ELF-1 (cell line): ENCODE measurements at regions not wholly inside any gene's neighbourhood (a gene's known extent, or its start where the extent isn't known, plus 50 kb on each side); places are given as distances from the start of the nearest gene placed in this dataset.

ENCODE experiments used
- DNase-seq: peaks from one replicate; pipeline ENCODE4 v3.0.0-alpha.2; 2016; ENCODE audit warnings: low read depth, low spot score

DNA sequence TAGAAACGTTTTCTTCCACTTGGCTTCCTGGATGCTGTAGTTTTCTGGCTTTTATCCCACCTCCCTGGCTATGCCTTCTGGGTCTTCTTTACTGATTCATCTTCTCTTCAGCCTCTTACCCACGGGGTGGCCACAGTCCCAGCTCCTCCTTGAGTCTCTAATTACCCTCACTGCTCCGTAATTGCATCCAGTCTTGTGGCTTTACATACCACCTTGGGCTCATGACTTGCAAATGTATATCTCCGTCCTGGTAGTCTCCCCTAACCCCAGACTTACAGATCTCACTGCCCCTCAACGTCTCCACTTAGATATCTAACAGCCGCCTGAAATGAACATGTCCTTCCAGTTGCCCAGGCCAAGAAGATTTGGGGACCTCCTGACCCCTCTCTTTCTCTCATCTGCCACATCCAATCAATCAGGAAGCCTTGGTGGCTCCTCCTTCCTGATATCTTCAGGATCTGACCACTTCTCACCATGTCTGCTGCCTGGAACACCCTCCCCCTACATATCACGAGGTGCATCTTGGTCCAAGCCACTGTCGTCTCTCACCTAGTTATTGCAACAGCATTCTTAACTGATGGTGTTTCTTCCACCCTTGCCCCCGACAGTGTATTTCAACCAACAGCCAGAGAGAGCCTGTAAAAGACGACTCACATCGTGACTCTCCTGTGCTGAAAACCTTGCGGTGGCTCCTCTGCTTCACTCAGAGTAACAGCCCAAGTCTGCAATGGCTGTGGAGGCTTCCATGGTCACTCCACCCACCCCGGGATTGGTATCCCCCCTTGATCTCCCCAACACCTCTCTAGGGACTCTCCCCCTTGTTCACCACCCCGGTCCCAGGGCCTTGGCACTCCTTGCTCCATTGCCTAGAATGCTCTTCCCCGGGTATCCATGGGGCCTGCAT, 219.0 kb upstream of the POU3F1 start:
- DNase-seq = no peak

DNA sequence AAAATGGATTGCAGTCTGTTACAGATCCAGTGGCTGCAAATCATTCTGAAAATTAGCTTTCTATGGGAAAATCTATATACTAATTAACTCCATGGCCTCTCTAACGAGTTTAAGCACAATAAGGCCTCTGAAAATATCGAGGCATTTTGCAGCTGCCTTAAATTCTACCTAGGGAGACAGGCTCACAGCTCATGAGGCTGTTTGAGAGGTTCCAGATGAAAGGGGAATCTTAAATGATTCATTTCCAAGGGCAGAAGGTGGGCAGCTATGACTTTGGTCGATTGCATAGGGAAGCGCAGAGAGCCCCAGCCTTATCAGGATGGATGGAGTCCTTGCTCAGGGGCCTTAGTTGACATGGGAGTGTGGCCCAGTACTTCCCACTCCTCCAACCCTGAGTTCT, 216.8 kb upstream of the POU3F1 start:
- DNase-seq = no peak

DNA sequence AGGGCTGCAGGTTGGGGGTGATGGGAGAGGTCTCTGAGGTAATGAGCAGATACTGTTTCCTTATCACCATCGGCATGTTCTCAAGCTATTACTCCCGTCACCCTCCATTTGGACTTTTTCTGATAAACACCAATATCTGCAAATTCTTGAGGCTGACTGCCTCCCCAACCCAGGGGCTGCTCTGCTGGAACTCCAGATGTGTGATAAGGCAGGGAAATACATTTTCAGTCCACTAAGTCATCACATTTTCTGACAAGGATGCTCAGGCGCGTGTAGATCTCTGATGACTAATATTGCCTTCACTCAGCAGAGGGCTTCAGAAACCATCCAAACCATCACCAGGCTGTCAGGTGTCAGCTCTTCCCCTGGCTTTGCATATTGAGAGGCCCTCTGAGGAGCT, 215.0 kb upstream of the POU3F1 start:
- DNase-seq = no peak

- DNase-seq = no peak
Observed at GRCh38 chr1:38258085-38258627, 211.6 kb upstream of the POU3F1 start.

DNA sequence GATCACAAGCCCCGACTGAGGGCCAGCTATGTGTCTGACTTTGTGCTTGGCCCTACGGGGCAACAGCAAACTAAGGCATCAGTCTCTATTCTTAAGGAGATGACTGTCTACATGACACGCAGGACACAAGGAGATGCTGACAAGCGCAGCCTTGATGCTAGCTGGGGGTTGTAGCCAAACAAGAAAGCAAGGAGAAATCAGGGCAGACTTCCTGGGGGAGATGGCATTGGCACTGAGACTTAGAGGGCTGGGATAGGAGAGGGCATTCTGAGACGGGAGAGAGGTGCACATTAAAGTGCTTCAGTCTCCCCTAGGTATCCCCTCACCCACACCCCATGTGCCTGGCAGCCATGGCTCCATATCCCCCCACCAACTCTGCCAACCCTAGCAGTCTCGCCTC, 210.8 kb upstream of the POU3F1 start:
- DNase-seq = no peak

- DNase-seq = no peak
Observed at GRCh38 chr1:38256072-38256471, 209.5 kb upstream of the POU3F1 start.

- DNase-seq = no peak
Observed at GRCh38 chr1:38253314-38253713, 206.7 kb upstream of the POU3F1 start.

DNA sequence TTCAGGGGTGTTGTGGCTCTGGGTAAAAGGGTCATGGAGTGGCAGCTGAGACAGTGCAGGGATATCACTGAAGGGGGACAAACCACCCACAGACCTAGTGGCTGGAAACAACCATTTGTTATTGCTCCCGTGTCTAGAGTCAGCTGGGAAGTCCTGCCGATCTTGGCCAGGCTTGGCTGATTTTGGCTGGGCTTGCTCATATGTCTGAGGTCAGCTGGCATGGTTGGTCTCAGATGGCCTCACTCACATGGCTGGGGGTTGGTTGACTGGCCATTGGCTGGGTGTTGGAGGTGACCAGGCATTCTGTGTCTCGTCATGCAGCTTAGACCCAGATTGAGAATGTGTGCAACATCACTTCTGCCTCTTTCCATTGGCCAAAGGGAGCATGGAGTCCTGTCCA, 203.8 kb upstream of the POU3F1 start:
- DNase-seq = no peak

DNA sequence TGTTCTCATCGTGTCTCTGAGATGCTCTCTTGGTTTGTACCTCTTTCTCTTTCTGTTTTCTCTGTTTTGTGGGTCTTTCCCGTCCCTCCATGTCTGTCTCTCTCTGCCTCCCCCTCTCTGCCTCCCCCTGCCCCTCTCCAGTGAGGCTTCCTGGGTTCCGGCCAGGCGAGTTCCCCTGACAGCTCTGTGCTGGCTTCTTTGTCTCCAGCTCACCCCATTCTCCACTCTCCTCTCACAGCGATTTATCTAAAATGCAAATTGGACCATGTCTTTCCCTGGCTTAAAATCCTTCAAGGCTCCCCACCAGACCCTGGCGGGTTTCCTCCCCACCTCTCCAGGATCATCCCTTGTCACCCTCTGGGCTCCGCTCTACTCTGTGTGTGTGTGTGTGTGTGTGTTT, 202.4 kb upstream of the POU3F1 start:
- no peak for DNase-seq

DNA sequence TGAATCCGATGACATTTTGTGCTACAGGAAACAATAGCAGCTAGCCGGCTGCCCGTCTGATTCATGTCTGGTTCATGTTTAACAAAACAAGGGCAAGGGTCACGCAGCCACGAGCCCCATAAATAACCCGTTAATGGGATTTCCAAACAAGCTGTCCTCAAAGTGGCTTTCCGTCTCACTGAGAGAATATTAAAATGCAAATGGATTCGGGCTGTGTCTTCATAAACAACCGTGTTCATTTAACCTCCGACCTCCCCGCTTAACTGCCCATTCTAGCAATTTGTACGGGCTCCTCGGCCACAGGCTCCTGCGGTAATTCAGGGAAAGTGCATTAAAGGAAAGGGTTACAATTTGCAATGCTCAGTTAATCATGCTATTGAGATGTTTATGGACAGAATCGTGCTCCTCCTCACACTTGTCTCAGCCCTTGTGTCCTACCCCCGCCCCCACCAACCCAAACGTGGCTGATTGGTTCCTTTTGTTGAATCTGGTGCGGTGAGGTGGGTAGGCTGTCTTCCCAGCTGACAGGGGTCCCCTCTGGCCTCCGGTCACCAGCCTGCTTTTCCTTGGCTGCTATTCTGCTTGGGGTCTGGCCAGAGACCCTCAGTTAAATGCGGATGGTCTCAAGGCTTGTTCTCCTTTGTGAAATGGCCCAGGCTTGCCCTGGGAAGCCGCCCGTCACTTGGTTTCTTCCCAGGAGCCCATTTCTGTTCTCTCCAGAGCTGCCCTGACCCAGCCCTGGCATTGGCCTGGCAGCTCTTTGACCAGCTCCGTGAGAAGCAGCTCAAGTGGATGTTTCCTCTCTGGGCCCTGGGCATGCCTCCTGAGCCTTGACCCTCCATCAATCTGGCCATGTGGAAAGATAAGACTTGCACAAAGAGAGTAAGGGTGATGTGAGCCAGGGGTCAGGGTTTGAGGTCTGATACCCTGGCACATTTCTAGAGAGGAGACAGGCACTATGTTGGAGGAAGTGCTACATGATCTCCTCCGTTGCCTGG, 200.7 kb upstream of the POU3F1 start:
- DNase-seq = no peak

GRCh38 chr1:38244218-38244845, 197.7 kb upstream of the POU3F1 start:
- peak; percentile 51 for DNase-seq

- peak; percentile 90 for DNase-seq
Observed at GRCh38 chr1:38243106-38243505, 196.5 kb upstream of the POU3F1 start.

GRCh38 chr1:38242506-38242905, 195.9 kb upstream of the POU3F1 start:
- peak; percentile 34 for DNase-seq

- DNase-seq = peak; percentile 45
Observed at GRCh38 chr1:38241594-38242334, 195.2 kb upstream of the POU3F1 start.

GRCh38 chr1:38240618-38241017, 194.0 kb upstream of the POU3F1 start:
- no peak for DNase-seq

- DNase-seq = no peak
Observed at GRCh38 chr1:38239258-38239835, 192.8 kb upstream of the POU3F1 start.

DNA sequence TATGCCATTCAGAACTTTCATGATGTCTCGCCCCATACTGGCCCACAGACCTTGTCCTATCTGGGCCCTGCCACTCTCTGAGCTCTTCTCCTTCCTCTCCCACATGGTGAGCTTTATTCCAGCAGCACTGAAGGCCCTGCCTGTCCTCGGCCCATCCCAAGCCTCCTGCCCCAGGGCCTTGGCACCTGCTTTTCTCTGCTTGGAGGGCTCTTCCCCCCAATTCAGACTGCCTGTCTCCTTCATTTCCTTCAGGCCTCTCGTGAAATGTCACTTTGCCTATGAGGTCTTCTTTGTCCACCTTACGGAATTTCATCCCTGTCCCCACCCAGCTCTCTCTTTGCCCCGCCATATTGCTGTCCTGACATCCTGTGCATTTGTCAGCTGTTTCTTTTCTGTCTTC, 191.7 kb upstream of the POU3F1 start:
- DNase-seq = no peak

DNA sequence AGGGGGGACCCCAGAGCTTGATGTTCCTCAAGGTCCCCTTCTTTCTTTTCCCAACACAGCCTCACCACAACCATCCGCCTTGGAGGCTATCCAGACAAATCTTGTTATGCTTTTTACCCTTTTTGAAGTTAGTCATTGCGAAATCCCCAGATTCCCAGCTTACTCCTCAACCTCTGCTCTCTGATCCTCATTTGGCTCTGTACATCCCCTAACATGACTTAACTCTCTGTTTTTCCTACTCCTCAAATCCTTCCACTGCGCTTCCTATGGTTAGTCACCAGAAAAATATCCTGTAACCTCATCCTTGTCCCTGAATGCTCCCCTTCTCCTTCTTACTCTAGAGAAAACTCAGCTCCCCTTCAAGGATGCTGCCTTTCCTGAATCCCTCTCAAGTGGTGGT, 189.1 kb upstream of the POU3F1 start:
- no peak for DNase-seq

DNA sequence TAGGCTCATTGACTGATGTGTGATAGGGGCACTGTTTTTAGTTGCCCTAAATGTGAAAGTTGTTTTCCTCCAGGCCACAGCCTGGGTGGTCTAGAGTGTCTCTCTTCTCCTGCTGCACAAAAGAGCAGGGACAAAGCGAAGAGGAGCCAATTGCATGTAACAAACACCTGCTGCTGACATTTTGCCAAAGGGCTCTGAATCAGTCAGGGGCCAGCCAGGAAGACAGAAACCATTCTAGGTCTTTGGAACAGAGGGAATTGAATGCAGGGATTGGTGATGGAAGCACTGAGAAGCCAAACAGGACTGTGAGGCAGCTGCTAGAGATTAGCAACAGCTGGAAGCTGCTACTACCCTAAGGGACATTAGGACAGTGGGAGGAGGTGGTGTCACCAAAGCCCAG, 185.3 kb upstream of the POU3F1 start:
- peak; percentile 51 for DNase-seq

DNA sequence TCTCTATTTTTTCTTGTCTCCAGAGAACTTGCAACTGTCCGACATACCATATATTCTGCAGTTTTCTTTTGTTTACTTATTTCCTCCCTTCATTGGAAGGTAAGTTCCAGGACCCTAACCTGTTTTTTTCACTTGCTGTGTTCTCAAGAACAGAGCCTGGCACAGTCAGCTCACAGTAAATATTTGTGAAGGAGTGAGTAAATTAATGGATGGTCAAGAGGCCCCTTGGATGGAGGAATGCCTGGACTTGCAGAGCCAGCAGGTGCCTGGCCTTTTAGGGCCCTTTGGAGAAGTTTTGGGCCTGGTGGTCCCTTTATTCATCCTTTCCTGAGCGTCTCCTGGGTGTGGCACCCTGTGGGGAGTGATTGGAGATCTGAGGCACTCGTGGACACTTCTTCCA, 182.1 kb upstream of the POU3F1 start:
- DNase-seq = no peak

DNA sequence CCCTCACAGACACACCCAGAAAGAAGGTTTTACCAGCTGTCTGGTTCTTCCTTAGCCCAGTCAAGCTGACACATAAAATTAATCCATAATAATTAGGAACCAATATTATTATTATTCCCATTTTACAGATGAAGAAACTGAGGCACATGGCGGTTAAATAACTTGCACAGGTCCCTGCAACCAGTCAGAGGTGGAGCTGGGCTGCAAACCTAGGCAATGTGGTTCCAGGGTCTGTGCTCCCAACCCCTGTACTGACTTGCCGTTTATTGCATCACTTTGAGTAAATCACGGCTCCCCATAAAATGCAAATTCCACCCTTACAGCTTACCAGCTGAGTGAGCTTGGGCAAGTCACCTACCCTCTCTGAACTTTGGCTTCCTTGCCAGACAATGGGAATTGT, 179.2 kb upstream of the POU3F1 start:
- no peak for DNase-seq
